GM12878 (cell line): ENCODE measurements at regions not wholly inside any gene's neighbourhood (a gene's known extent, or its start where the extent isn't known, plus 50 kb on each side); places are given as distances from the start of the nearest gene placed in this dataset.

Source experiments
- ATAC-seq: fragments of 200-7000 bp; cut with Tn5 transposase; 3 replicates; pipeline ENCODE4 v1.9.1; 2020; ENCODE audit warnings: mild to moderate bottlenecking, moderate library complexity
- BruUV-seq: library from RNA; stranded (reverse); fragments of 400-500 nt; replicated peaks from 2 replicates; lab custom pipeline; 2021; lab: Mats Ljungman, UMichigan
- CTCF ChIA-PET: fragments of 300-600 bp; sonication (Branson Sonifier 250); formaldehyde crosslinking; extraction: SDS; loops from one replicate; lab custom pipeline; 2021; ENCODE audit warnings: inconsistent platforms; lab: Yijun Ruan, JAX
- POLR2A ChIA-PET: fragments of 350-600 bp; formaldehyde crosslinking; extraction: SDS; loops from one replicate; lab custom pipeline; 2021; ENCODE audit warnings: inconsistent platforms; lab: Charles Lee
- RAD21 ChIA-PET: fragments of 300-600 bp; sonication (Branson Sonifier 250); formaldehyde crosslinking; loops from one replicate; lab custom pipeline; 2023; ENCODE audit warnings: antibody characterized with exemption; ENCODE audit not compliant: unreplicated experiment; lab: Charles Lee
- SMC1A ChIA-PET: fragments of 300-600 bp; sonication (Branson Sonifier 250); formaldehyde crosslinking; loops from one replicate; lab custom pipeline; 2023; ENCODE audit not compliant: unreplicated experiment, uncharacterized antibody; lab: Charles Lee
- DNase-seq: peaks from one replicate; pipeline ENCODE4 v3.0.0-alpha.2; 2011; ENCODE audit warnings: low read depth, low spot score
- FAIRE-seq: peaks from 3 replicates; lab custom pipeline; 2011; peaks lifted over from hg19 to GRCh38; lab: Jason Lieb, UNC
- H2AFZ ChIP-seq: 2 replicates; pipeline ENCODE4 v1.6.0; 2011; ENCODE audit warnings: low read depth, low read length, control low read depth; ENCODE audit not compliant: control insufficient read depth
- H3K27ac ChIP-seq: 2 replicates; pipeline ENCODE4 v1.5.1; 2011; ENCODE audit warnings: control low read depth; ENCODE audit not compliant: control insufficient read depth, insufficient read depth
- H3K27me3 ChIP-seq, 2 experiments: replicated peaks in 1 of 2; 2 replicates each; pipeline versions ENCODE4 v1.6.0 to v1.6.1; 2011; ENCODE audit warnings: low read length in 1 of 2; ENCODE audit not compliant: control insufficient read depth in 2 of 2, insufficient read depth in 2 of 2
- H3K36me3 ChIP-seq, 2 experiments: 2 replicates each; pipeline ENCODE4 v1.5.1; 2011; ENCODE audit warnings: low read length in 1 of 2; ENCODE audit not compliant: control insufficient read depth in 2 of 2, insufficient read depth in 2 of 2
- H3K4me1 ChIP-seq: 2 replicates; pipeline ENCODE4 v1.6.1; 2011; ENCODE audit warnings: mild to moderate bottlenecking, low read length, moderate library complexity, mixed read lengths; ENCODE audit not compliant: control insufficient read depth, insufficient read depth
- H3K4me2 ChIP-seq: 2 replicates; pipeline ENCODE4 v1.6.0; 2011; ENCODE audit warnings: control low read depth; ENCODE audit not compliant: control insufficient read depth, insufficient read depth
- H3K4me3 ChIP-seq: fragments of 200-600 bp; sonication (generic); 2 replicates; pipeline ENCODE4 v1.5.1; 2016
- H3K79me2 ChIP-seq: 2 replicates; pipeline ENCODE4 v1.6.0; 2011; ENCODE audit warnings: low read length; ENCODE audit not compliant: control insufficient read depth, insufficient read depth
- H3K9ac ChIP-seq: 2 replicates; pipeline ENCODE4 v1.8.0; 2011; ENCODE audit warnings: low read length, control low read depth, mixed read lengths; ENCODE audit not compliant: control insufficient read depth, insufficient read depth
- H3K9me3 ChIP-seq: replicated peaks from 3 replicates; pipeline ENCODE4 v1.5.1; 2011; ENCODE audit warnings: mild to moderate bottlenecking, low read length; ENCODE audit not compliant: control insufficient read depth, insufficient read depth
- H4K20me1 ChIP-seq: 2 replicates; pipeline ENCODE4 v1.6.0; 2011; ENCODE audit not compliant: control insufficient read depth, insufficient read depth
- ATF7 ChIP-seq: fragments of 450-650 bp; IDR thresholded peaks from 2 replicates; pipeline ENCODE4 v1.6.1; 2016; ENCODE audit warnings: low read depth, mild to moderate bottlenecking
- CREM ChIP-seq: IDR thresholded peaks from 2 replicates; pipeline ENCODE4 v1.6.1; 2014; ENCODE audit warnings: antibody characterized with exemption, low read depth
- HDAC2 ChIP-seq: fragments of 200-600 bp; sonication (generic); IDR thresholded peaks from 2 replicates; pipeline ENCODE4 v1.6.1; 2017
- HDAC6 ChIP-seq: fragments of 200-600 bp; sonication (generic); IDR thresholded peaks from one replicate; pipeline ENCODE4 v1.8.0; 2017; ENCODE audit warnings: antibody characterized with exemption; ENCODE audit not compliant: unreplicated experiment
- HDGF ChIP-seq: fragments of 450-650 bp; IDR thresholded peaks from 2 replicates; pipeline ENCODE4 v1.6.1; 2016; ENCODE audit warnings: antibody characterized with exemption
- JUND ChIP-seq: IDR thresholded peaks from 2 replicates; pipeline ENCODE4 v1.6.1; 2012; ENCODE audit warnings: low read depth, mild to moderate bottlenecking, low read length, improper control_type of control experiment, moderate library complexity
- KDM1A ChIP-seq: fragments of 200-600 bp; sonication (generic); IDR thresholded peaks from 2 replicates; pipeline ENCODE4 v1.6.1; 2016; ENCODE audit warnings: borderline replicate concordance
- LARP7 ChIP-seq: fragments of 450-650 bp; IDR thresholded peaks from 2 replicates; pipeline ENCODE4 v1.6.1; 2017; ENCODE audit warnings: mild to moderate bottlenecking
- NFXL1 ChIP-seq: fragments of 450-650 bp; IDR thresholded peaks from 2 replicates; pipeline ENCODE4 v1.6.1; 2017; ENCODE audit warnings: antibody characterized with exemption, mild to moderate bottlenecking, borderline replicate concordance
- NRF1 ChIP-seq: conservative IDR thresholded peaks from 2 replicates; pipeline ENCODE4 v1.6.1; 2011; ENCODE audit warnings: mild to moderate bottlenecking, low read depth, low read length, improper control_type of control experiment
- PML ChIP-seq: IDR thresholded peaks from 2 replicates; pipeline ENCODE4 v1.6.1; 2012; ENCODE audit warnings: low read length, inconsistent platforms
- SKIL ChIP-seq: fragments of 450-650 bp; IDR thresholded peaks from 2 replicates; pipeline ENCODE4 v1.6.1; 2017; ENCODE audit warnings: mild to moderate bottlenecking, low read depth, inconsistent platforms; ENCODE audit not compliant: poor library complexity, severe bottlenecking
- SMAD5 ChIP-seq: IDR thresholded peaks from 2 replicates; pipeline ENCODE4 v1.6.1; 2016; ENCODE audit warnings: antibody characterized with exemption, low read depth
- SMARCA5 ChIP-seq: fragments of 450-650 bp; IDR thresholded peaks from 2 replicates; pipeline ENCODE4 v1.6.1; 2017; ENCODE audit warnings: mild to moderate bottlenecking
- SMC3 ChIP-seq: IDR thresholded peaks from 2 replicates; pipeline ENCODE4 v1.6.1; 2011; ENCODE audit warnings: low read length, improper control_type of control experiment, borderline replicate concordance
- SRF ChIP-seq, 2 experiments: IDR thresholded peaks; 2 replicates each; pipeline ENCODE4 v1.6.1; 2011; ENCODE audit warnings: low read depth in 2 of 2, low read length in 2 of 2, mild to moderate bottlenecking in 1 of 2, moderate library complexity in 1 of 2
- USF2 ChIP-seq: IDR thresholded peaks from 2 replicates; pipeline ENCODE4 v1.6.1; 2011; ENCODE audit warnings: low read depth, low read length, improper control_type of control experiment, borderline replicate concordance
- WGBS: methylation state at CpG from one replicate; pipeline ENCODE4 v1.1.6; 2016; ENCODE audit warnings: low lambda C conversion rate; ENCODE audit not compliant: insufficient replicate concordance, insufficient coverage; ENCODE audit errors: missing lambda C conversion rate; 5-methylcytosine and 5-hydroxymethylcytosine counted together
- in situ Hi-C: fragments of 300-500 bp; cut with MboI; formaldehyde crosslinking; loops from 9 replicates; pipeline ENCODE4 v1.14.3; 2018; ENCODE audit warnings: mixed read lengths
- intact Hi-C: fragments of 100-400 bp; cut with micrococcal nuclease; formaldehyde crosslinking; loops from one replicate; pipeline ENCODE4 v1.14.2; 2022; ENCODE audit not compliant: unreplicated experiment

GRCh38 chr6:21992178-21992967 is 304.5 kb downstream of the PRL start:
- Histone ChIP-seq H3K79me2 (no peaks in the 10 kb centered on the region), H3K9me3 (no peaks in the 10 kb centered on the region), H3K27me3 (no peaks in the 10 kb centered on the region), H3K9ac (no peak overlapping the region), H3K4me2 (no peak overlapping the region), H3K36me3 (no peaks in the 10 kb centered on the region), H4K20me1 (no peaks in the 10 kb centered on the region), H3K27ac (no peak overlapping the region), H3K4me3 (no peak overlapping the region), H2AFZ (peak overlapping the region; percentile 11; the same call in 1 of the 2 replicates), H3K4me1 (no peaks in the 10 kb centered on the region)
- FAIRE-seq = no peak
- ChIA-PET CTCF (interaction anchor here (1.2 to 1.5 kb wide), 3 partner anchors 11 to 36 kb away, joined by 3 read pairs; no protein-coding TSS in a partner anchor), RAD21 (no interaction called here), SMC1A (interaction anchor here (1.0 to 1.9 kb wide), 4 partner anchors 20 to 145 kb away, joined by 3 to 5 read pairs (median 3); no protein-coding TSS in a partner anchor), POLR2A (no interaction called here)
- ATAC-seq = no peak
- no peak for DNase-seq
- in situ Hi-C loops = no loop called here
- no TSS peak for BruUV-seq
- intact Hi-C loops = no loop called here
- TF ChIP-seq HDAC2 (no peak), HDAC6 (no peak), ATF7 (no peak), KDM1A (no peak), SMC3 (no peak), PML (no peak), SRF (IDR thresholded peaks at IDR 0.05; ENCODE audit: low read depth in 2 of 2, low read length in 2 of 2) (no peak), HDGF (no peak), JUND (no peak), SMARCA5 (no peak), CREM (no peak), USF2 (no peak), NFXL1 (no peak), SKIL (no peak), NRF1 (no peak), SMAD5 (no peak), LARP7 (no peak)
- WGBS = 76% methylated on average over 6 of the region's 6 CpGs
